A673 (cell line): ENCODE measurements at regions not wholly inside any gene's neighbourhood (a gene's known extent, or its start where the extent isn't known, plus 50 kb on each side); places are given as distances from the start of the nearest gene placed in this dataset.

Source experiments
- CTCF ChIP-seq: fragments of 300-800, 200-600 bp; sonication (generic); conservative IDR thresholded peaks from 2 replicates; pipeline ENCODE4 v1.5.1; 2017; ENCODE audit warnings: low read depth, mild to moderate bottlenecking, antibody characterized with exemption, low read length, moderate library complexity, mixed read lengths
- EZH2 ChIP-seq: fragments of 200-600 bp; sonication (generic); IDR thresholded peaks from 2 replicates; pipeline ENCODE4 v1.6.1; 2017; ENCODE audit warnings: borderline replicate concordance, low read depth, mild to moderate bottlenecking, mixed read lengths, antibody characterized with exemption, low read length; ENCODE audit not compliant: poor library complexity, severe bottlenecking

GRCh38 chr12:59999291-59999690 lies 403.5 kb downstream of the SLC16A7 start:
- no peak for TF ChIP-seq CTCF
- TF ChIP-seq EZH2, result no peak
